ENCODE measurements at regions not wholly inside any gene's neighbourhood (a gene's known extent, or its start where the extent isn't known, plus 50 kb on each side); places are given as distances from the start of the nearest gene placed in this dataset.

DNA sequence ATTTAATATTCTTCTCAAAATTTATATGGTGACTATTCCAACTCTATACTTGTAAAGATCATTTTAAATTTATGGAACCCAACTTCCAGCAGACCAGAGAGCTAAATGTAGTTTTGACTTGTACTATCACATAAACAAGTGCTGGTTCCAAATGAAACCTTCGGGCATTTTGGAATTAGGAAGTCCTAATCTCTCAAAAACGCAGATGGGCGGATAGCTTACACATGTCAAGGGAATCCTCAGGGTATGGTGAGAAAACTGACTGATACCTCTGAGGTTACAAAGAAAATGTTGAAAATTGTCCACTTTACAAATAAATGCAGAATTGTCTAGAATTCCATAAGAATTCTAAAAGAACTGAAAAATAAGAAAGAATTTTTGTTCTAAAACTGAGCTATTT is 224.1 kb downstream of the SS18 start:
- DNase-seq, result no peak

DNA sequence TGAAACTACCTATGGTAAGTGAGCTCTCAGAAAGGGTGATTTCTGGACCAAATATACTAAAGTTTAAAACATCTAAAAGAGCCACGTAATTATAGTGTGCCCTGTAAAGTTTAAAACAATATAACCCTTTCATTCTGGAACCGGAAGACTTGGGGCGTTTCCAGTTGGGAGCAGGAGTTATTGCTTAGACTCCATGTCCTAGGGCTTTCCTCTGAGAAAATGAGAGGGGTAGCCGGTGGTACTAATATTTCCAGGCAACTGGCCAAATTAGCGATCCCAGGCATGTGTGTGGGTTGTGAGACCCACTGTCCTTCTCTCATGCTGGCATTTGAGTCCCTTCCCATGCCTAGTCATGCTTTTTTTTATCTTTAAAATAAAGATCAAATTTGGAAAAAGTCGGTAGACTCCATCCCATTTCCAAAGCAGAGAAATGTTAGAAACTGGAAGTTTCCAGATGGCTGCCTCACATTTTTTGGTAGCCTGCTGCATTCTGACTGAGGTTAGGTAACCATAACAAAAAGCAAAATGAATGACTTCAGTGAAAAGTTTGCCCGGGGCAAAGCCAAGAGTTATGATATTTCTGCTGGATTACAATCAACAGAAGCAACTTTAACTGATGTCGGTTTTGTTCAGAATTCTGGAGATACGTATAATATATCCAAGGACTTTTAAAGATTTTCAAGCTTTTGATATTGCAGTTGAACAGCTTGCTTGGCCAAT is 227.4 kb downstream of the SS18 start:
- no peak for DNase-seq

DNA sequence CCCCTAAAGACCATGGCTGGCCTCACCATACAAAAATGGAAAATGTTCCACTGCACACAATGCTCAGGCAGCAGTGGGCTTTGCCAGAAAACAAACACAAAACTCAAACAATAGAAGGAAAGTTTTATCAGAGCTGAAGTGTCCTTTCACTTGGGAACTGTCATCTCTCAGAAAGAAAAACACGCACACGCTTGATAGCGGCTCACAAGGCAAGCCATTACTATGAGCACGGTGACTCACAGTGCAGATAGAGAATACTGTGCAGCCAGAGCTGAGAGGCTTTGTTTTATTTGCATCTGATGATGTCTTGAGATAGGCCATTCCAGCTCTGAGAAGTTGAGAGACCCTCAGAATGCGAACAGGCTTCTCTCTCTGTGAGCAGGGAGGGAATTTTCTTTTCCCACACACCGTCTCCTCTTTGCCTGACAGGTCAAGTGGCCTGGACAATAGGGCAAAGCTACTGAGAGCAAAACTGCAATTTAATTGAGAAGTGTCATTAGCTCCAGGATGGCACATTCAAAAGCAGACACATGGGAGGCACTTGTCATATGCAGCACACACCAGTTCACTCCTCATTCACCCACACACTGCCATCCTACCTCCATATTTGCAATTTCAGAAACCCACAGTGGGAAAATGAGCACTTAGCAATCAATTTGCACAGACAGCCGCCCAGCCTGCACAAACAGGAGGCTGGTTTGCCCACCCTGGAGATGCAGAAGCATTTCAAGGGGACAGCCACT is 236.6 kb downstream of the SS18 start:
- DNase-seq, result no peak

DNA sequence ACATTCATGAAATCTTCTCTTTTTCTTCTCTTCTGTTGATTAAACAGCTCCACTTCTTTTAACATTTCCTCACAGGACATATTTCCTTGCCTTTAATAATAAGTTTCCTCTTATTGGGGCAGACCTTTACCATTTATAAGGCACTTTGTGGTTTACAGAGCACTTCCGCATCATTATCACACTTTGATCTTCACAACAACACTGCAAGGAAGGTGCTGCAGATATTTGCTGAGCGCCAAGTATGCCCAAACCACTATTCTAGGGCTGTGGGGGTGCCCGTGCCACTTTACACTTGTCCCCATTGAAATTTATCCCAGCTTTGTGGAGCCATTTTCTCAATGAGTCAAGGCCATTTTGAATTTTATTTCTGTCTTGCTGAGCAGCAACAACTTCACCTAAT is 246.6 kb downstream of the SS18 start:
- no peak for DNase-seq

DNA sequence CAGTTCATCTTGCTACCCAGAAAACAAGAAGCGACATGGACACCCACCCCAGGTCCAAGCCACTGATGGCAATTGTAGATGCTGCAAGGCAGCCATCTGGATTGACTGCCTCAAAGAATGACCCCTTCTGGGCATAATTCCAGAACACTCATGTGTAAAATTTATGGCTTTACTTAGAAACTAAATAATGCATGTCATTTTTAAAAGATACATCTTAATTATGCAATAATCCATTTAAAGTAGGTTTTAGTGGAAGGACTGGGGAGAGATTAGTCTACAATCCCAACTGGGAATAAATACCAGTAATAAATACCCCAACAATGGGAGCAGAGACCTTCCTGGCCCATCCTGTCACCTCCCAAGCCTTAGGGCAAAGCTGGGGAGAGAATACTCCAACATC is 247.7 kb downstream of the SS18 start:
- no peak for DNase-seq

DNA sequence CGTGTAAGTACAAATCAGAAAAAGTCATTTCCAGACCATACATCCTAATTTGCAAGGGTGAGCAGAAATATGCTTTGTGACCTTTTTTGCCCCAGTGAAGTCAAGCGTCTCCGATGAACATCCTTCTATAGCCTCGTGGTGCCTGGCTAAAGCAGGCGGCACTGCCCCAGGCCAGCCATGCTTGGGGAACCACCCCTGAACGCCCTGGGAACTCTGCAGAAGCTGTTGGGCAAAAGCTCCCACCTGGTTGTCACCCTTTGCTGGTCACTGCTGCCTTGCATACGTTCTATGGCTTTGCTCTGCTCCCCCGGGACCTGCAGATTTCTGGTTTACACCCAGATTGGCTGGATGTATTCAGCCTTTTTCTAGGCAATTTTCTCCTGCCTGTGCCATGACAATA is 256.4 kb downstream of the SS18 start:
- DNase-seq, result no peak

DNA sequence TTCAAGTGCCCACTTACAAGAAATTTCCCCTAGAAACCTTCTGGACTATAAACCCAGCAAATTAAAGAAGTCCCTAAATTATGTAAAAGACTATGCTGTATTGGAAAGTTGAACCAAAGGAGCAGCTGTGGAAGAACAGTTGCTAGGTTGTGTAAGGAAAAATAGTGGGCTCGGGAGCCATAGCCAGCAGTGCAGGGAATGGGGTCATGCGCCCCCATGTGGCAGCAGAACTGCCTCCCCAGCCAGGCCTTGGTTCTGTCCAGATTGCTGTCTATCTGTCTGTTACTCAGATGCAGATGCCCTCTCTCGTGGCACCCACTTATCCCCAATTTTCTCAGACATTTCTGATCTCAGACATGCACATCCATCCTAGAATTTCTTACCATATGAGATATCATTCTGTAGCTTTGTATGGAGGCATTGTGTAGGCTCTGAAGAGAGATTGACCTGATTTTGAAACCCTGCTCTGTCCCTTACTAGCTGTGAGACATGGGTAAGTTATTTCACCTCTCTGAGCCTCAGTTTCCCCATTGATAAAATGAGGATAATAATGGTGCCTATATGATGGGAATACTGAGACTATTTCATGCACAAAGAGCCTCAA is 258.3 kb downstream of the SS18 start:
- DNase-seq, result peak; percentile 14

DNA sequence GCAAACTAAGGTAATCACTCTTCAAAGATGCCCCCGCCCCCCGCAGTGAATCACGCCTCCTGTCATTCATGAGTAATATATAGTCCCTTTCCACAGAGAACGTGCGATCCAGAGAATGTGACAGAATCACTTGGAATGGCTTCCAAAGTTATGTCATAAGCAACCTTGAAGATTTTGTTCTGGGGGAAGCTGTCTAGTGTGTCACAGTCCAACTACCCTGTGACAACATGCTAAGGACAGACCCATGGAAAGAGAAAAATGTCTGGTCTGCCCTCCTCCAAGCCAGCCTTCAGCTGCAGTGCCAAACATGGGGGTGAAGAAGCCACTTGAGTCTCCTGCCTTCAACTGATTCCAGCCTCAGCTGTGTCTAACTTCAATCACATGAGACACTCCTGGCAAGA is 259.1 kb downstream of the SS18 start:
- DNase-seq, result no peak

DNA sequence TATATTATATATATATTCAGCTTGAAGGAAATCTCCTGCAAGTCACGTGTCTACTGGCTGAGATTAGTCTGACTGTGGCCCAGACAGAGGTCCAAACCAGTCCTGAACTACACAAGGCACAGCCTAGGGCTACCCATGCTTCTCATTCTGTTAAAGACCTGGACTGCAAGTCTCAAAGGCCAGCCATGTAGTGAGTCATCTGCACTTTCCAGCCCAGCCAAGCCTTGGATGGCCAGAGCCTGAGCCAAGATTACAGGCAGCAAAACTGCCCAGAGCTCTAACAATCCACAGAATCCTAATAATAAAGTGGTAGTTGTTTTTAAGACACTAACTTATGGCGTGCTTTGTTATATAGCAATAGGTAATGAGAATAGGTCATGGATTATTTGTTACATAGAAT is 259.6 kb downstream of the SS18 start:
- no peak for DNase-seq

DNA sequence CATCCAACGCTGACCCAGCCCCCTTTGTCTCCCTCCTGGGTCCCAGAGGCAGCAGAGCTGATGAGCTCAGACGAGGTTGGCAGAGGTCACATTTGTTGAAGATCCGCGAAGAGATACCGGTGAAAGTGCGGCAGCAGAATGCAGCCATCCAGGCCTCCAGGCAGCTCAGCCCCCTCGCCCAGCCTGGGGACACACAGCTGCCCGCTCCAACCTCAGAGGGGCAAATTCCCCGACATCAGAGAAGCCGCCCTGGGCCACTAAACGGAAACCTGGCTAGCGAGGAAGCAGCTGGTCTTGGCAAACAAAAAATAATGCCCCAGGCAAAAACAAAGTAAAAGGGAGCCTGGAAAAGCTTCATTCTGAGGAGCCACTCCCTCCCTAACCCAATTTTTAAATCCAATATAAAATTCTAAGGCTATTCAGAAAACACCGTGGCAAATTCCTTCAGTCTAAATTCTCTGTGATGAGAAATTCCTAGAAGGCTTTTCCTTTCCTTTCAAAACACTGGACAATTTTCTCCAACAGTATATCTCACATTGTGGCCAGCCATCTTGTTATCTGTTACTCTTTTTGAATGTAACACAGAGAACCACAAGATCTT is 262.4 kb downstream of the SS18 start:
- DNase-seq, result no peak

DNA sequence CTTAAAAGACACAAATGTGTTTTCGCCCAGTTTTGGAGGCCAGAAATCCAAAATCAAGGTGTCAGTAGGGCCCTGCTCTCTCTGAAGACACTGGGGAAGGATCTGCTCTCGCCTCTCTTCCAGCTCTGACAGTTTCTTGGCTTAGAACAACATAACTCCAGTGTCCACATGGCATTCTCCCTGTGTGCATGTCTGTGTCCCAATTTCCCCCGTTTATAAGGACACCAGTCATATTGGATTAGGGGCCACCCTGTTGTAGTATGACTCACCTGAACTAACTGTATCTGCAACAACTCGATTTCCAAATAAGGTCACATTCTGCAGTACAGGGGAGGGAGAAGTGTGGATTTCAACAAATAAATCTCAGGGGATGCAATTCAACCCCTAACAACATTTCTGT is 263.2 kb downstream of the SS18 start:
- DNase-seq, result no peak

DNA sequence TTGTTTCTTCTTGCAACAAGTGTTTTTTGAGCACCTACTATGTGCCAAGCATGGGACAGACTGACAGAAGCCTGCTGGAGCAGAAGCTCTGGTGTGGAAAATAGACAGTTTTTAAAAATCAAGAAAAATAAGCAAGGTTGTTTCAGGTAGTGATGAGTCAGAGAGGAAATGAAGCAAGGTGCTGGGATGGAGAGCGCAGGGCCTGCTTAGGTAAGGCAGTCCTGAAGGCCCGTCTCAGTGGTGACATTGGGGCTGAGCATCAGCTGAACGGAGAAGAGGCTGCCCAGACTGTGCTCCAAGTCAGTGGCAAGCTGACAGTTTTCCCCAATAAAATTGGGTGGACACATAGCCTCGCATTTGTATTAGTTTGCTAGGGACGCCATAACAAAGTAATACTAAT is 263.6 kb downstream of the SS18 start:
- DNase-seq, result no peak

DNA sequence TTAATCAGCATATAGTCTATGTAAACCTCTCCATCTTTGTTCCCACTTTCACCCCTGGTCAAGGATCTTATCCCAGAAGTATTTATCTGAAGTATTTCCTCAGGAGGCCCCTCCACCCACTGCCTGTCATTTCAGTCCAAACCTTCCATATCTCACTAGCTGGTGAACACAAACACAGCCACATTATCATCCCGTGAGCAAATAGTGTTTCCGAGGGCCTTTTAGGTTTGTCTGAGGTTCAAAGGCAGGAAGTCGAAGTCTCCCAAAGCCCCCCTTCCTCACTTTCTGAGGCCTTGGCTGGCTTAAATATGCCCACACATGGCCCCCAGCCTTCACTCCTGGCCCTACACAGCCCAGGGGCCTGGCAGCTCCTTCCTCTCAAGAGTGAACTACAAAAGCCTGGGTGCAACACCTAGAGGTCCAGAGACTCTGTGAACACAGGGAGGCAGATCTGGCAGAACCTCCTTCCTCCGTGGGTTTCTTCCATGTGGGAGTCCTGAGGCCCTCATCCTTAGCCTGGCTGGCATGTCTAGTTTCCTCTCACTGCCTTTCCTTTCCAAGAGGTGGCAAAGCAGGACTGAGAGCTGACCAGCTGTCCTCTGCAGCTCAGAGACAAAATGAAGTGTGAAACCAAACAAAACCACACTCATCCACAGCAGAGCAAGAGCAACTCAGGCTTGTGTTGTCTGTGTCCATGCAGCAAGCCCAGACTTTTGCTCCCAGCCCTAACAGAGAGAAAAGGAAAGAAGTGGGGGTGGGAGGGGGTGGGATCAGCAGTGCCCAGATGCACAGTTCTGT is 264.2 kb downstream of the SS18 start:
- DNase-seq, result no peak

DNA sequence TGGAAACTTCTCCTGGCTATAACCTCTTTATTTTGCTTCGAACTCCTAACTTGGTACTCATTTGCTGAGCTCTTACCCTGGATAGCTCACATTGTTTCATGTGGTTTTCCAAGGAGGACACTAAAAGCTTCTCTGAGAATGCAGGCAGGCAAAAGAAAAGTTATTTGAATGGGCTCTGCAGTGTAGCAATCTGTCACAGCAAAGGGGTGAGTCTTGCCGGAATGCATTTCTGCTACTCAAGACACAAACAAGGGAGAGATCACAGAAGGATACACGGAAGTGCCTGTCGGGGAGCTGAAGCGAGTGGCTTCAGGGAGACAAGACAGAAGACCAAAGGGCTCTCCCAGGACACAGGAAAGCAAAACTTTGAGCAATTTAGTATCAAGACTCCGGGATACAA is 265.4 kb downstream of the SS18 start:
- no peak for DNase-seq

DNA sequence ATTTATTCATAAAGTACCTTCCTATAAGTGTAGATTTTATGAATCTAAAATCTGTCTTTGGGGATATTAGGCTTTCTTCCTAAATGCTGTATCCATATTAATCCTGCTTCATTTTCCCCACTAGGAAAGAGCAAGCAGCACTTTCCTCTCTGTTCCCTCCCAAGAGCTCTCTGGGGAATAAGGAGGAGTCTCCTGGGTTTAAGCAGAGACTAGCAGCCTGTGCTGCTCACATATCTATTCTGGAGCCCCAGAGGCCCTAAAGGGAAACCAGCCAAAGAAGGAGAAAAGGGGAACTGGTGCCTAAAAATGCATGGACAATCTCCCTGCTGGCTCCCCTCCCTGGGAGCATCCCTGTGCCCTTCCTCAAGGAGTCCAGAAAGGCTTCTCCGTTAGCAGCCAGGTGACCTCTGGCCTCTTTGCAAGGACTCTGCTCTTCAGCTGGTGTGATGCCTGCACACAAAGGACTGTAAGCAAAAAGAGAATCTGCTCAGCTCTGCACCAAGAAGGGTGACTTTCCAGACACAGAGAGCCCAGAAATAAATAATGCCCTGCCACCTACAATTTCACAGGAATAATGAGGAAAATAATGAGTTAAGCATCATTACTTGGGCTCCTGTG is 270.6 kb downstream of the SS18 start:
- no peak for DNase-seq

DNA sequence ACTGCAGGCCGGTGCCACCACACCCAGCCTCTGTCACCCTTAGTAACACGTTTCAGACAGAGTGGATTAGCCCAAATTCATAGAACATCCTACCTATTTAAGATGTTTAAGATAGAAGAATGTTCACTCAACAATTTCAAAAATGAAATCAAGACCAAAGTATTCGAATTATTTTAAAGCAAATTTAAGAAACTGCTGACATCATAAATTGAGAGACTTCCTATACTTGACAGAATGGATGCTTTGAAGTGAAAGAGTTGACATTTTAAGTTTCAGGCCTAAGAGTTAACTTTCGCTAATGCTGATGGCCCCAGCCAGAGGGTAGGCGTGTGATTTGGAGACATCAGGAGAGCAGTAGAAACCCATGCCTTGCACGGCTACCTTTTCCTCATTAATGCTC is 271.9 kb downstream of the SS18 start:
- DNase-seq, result no peak

DNA sequence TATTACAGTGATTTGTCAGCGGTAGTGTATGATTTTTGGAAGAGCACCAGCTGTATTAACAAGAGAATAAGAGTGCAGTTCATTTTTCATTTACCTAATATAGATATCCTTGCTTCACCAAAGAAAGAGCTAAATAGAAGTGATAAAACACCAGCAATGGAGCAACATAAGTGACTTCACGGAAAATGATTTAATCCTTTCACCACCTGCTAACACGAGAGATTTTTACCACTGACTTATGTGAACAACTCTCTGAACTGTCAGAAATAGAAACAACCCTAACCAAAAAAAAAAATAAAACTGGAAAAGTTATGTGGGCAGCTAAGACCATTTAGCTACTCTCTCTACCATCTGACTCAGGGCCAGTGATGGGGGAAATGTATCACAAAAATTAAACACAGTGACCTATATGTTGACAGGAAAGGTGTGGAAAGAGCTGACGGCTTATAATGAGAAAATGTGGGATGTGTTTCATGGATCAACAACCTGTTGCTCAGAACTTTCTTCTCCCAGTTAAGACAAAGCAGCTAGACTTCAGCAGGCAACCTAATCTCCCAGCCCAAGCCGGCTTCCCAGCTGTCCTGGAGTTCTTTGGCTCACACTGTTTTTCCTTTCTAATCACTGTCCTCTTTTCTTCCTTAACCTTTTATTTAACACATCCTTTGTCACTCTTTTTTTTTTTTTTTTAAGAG is 272.7 kb downstream of the SS18 start:
- no peak for DNase-seq

DNA sequence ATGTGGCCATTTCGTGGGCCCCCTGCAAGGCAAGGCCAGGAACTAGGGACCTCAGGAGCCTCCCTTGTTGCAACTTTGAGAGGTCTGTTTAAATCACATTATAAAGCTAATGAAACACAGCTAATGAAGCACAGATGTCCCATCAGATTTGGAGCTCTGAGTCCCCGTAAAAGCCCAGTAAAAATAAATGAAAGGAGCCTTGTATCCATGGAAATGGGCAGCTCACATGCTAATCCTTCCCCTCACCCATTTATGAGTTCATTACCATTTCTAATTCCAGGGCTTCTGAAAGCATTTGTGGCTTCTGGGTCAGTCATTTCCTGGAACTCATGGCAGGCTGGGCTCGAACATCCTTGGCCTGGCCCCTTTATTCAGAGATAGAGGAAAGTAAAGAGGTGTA is 274.8 kb downstream of the SS18 start:
- DNase-seq, result no peak

DNA sequence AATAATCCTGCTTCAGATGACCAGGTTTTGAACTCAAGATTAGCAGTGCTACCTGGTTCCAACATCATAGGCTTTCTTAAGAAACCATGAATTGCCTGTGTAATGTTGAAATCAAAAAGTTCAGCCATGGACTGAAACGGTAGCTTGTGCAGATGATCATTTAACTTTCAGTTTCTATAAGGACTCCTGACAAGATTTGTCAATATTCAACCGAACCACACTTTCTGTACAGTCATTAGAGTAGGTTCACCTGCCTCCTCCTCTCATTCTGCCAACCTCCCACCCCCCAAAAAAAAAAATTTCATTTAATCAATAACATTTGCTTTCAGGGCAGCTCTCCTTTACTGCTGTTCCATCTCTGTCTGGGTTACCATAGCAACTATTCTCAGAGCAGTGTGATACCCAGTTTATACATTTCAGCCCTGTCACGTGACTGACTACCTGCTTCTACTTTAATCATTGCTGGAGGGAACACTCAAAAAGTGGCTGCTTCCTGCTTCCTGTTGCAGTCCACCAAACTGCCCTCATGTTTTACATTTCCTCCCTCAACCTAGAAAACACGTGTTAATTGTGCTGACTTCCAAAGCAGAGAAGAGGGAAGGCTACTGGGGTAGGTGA is 275.5 kb downstream of the SS18 start:
- DNase-seq, result no peak

DNA sequence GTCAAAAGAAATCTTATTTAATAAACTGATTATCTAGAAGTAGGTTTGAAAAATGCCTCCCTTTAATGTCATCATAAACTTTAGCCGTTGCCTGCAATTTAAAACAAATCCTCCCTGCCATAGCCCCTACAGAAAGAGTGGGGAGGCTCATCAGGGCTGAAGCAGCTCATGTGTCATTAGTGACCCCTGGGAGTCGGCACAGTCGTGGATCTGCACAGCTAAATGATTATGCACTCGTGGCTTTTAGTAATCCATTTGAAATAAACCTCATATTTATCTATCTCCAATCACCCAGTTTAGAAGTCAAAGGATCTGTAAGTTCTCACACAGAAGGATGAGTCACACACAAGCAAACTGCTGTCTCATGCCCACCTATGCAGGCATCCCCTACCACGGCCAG is 277.3 kb downstream of the SS18 start:
- no peak for DNase-seq

DNA sequence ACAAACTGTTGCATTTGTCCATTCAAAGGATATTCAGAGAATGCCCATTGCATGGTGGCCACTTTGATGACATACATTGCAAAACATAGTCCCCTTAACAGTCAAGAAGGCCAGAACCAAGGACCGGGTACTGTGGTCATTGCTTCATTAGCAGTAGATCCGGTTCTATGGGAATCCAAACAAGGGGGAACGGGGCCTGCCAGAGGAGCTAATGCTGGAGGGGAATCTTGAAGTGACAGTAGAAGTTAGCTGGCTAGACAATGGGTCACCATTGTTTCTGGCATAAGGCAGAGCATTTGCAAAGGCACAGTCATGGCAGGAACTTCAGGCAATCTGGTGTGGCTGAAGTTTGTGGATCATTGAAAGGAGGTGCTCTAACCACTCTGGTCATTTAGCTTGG is 279.7 kb downstream of the SS18 start:
- DNase-seq, result no peak

DNA sequence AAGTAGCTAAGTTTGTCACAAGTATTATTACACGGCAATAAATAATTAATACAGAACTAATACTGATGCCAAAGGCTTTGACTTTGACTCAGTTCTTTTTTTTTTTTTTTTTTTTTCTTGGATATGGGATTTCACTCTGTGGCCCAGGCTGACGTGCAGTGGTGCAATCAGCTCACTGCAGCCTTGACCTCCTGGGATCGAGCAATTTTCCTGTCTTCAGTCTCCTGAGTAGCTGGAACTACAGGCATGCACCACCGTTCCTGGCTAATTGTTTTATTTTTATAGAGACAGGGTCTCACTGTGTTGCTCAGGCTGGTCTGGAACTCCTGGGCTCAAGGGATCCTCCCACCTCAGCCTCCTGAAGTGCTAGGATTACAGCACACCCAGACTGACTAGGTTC is 284.5 kb downstream of the SS18 start:
- no peak for DNase-seq
